Body of pancreas (tissue), 4 donors: ENCODE measurements at regions not wholly inside any gene's neighbourhood (a gene's known extent, or its start where the extent isn't known, plus 50 kb on each side); places are given as distances from the start of the nearest gene placed in this dataset.

Experiments used
- ATAC-seq: fragments of 150-250 bp; one replicate; pipeline ENCODE4 v1.9.1; 2016
- DNase-seq, 4 donors: peaks; one replicate each; pipeline ENCODE4 v3.0.0-alpha.2; 2019
- H3K27ac ChIP-seq, 4 donors: fragments of 200-600 bp; sonication (generic); 1 replicate in 3 of 4; 2 replicates in 1 of 4; pipeline versions ENCODE4 v1.5.1 to v1.6.1; 2016 to 2019; ENCODE audit warnings: mild to moderate bottlenecking in 1 of 4, mixed read lengths in 1 of 4, moderate library complexity in 1 of 4
- H3K27me3 ChIP-seq, 2 donors: fragments of 200-600 bp; sonication (generic); one replicate each; pipeline ENCODE4 v1.6.0; 2016; ENCODE audit warnings: mild to moderate bottlenecking in 1 of 2
- H3K36me3 ChIP-seq, 2 donors: fragments of 200-600 bp; sonication (generic); replicated peaks in 1 of 2; 2 replicates each; pipeline ENCODE4 v1.5.1; 2016; ENCODE audit warnings: low read depth in 2 of 2; ENCODE audit not compliant: insufficient read depth in 1 of 2
- H3K4me1 ChIP-seq: fragments of 200-600 bp; sonication (generic); one replicate; pipeline ENCODE4 v1.6.0; 2016
- H3K4me3 ChIP-seq, 2 donors: fragments of 200-600 bp; sonication (generic); 1 replicate in 1 of 2; 2 replicates in 1 of 2; pipeline ENCODE4 v1.5.1; 2016 to 2019
- H3K9me3 ChIP-seq, 3 donors: fragments of 200-600 bp; sonication (generic); 1 replicate in 2 of 3; 2 replicates in 1 of 3; pipeline ENCODE4 v1.5.1; 2016
- CTCF ChIP-seq, 7 experiments: fragments of 450-650 bp in 4 of 7; fragments of 200-600 bp in 3 of 7; sonication (generic) in 3 of 7; IDR thresholded peaks; one replicate each; pipeline ENCODE4 v1.5.1; 2016 to 2019; ENCODE audit warnings: antibody characterized with exemption in 7 of 7
- POLR2A ChIP-seq, 3 donors: fragments of 450-650 bp; IDR thresholded peaks; one replicate each; pipeline ENCODE4 v1.6.1; 2016; ENCODE audit warnings: antibody characterized with exemption in 3 of 3, mild to moderate bottlenecking in 2 of 3
- WGBS, 2 donors: methylation state at CpG; one replicate each; pipeline ENCODE4 v1.1.5; 2017; 5-methylcytosine and 5-hydroxymethylcytosine counted together
- intact Hi-C: fragments of 100-400 bp; cut with DNase I; formaldehyde crosslinking; loops from one replicate; pipeline ENCODE4 v1.15.1; 2023

- Histone ChIP-seq H3K9me3 (no peaks in the 10 kb centered on the region), H3K27ac (no peak overlapping the region), H3K36me3 (no peaks in the 10 kb centered on the region), H3K27me3 (no peaks in the 10 kb centered on the region), H3K4me1 (no peaks in the 10 kb centered on the region), H3K4me3 (no peak overlapping the region)
- TF ChIP-seq POLR2A (IDR thresholded peaks at IDR 0.05) (no peak), CTCF (IDR thresholded peaks at IDR 0.05) (no peak)
- intact Hi-C loops = no loop called here
- WGBS, 2 donors = 57 to 59% methylated on average over 2 of the region's 2 CpGs
- DNase-seq (no peak), ATAC-seq (no peak)
Observed at GRCh38 chr7:35314354-35314753, 60.5 kb upstream of the TBX20 start.

GRCh38 chr7:35313575-35313974 is 59.7 kb upstream of the TBX20 start:
- intact Hi-C loops = no loop called here

More at GRCh38 chr7:35313575-35313974, 59.7 kb upstream of the TBX20 start:
- no peaks in the 10 kb centered on the region for H3K36me3 ChIP-seq
- no peak for DNase-seq
- no peak overlapping the region for H3K4me3 ChIP-seq
- H3K4me1 ChIP-seq = no peaks in the 10 kb centered on the region
- 24 to 28% methylated on average over 1 of the region's 1 CpG for WGBS, 2 donors
- ATAC-seq = no peak
- no peak overlapping the region for H3K27ac ChIP-seq
- no peak for TF ChIP-seq CTCF (IDR thresholded peaks at IDR 0.05)
- TF ChIP-seq POLR2A (IDR thresholded peaks at IDR 0.05) = no peak
- H3K9me3 ChIP-seq = no peaks in the 10 kb centered on the region
- H3K27me3 ChIP-seq = no peaks in the 10 kb centered on the region
